Panc1 (cell line): ENCODE measurements at regions not wholly inside any gene's neighbourhood (a gene's known extent, or its start where the extent isn't known, plus 50 kb on each side); places are given as distances from the start of the nearest gene placed in this dataset.

Experiments used
- ATAC-seq: fragments of 200-7000 bp; cut with Tn5 transposase; 2 replicates; pipeline ENCODE4 v1.9.1; 2020; ENCODE audit warnings: mild to moderate bottlenecking, moderate library complexity
- BruUV-seq: library from RNA; stranded (reverse); fragments of 400-500 nt; replicated peaks from 2 replicates; lab custom pipeline; 2021; lab: Mats Ljungman, UMichigan
- CTCF ChIA-PET: fragments of 300-600 bp; sonication (Branson Sonifier 250); formaldehyde crosslinking; loops from one replicate; lab custom pipeline; 2022; ENCODE audit warnings: antibody characterized with exemption; lab: Charles Lee
- POLR2A ChIA-PET: fragments of 300-600 bp; sonication (Branson Sonifier 250); formaldehyde crosslinking; loops from one replicate; lab custom pipeline; 2022; ENCODE audit warnings: antibody characterized with exemption; lab: Charles Lee
- DNase-seq: peaks from one replicate; pipeline ENCODE4 v3.0.0-alpha.2; 2010; ENCODE audit warnings: low read depth, low spot score
- H3K27ac ChIP-seq: 2 replicates; pipeline ENCODE4 v1.5.1; 2011; ENCODE audit warnings: mild to moderate bottlenecking, low read length, inconsistent platforms
- H3K27me3 ChIP-seq: fragments of 200-500 bp; sonication (Bioruptor generic); 2 replicates; pipeline ENCODE4 v1.6.0; 2014; ENCODE audit warnings: low read length, inconsistent platforms; ENCODE audit not compliant: control insufficient read depth, insufficient read depth
- H3K36me3 ChIP-seq: fragments of 200-500 bp; sonication (Bioruptor generic); 2 replicates; pipeline ENCODE4 v1.5.1; 2014; ENCODE audit warnings: inconsistent platforms, mild to moderate bottlenecking, low read length, moderate library complexity; ENCODE audit not compliant: control insufficient read depth, insufficient read depth
- H3K4me1 ChIP-seq: 2 replicates; pipeline ENCODE4 v1.5.1; 2011; ENCODE audit warnings: inconsistent platforms, mild to moderate bottlenecking, low read length, moderate library complexity; ENCODE audit not compliant: control insufficient read depth, insufficient read depth
- H3K4me3 ChIP-seq, 2 experiments: 2 replicates each; pipeline ENCODE4 v1.5.1; 2011 to 2012; ENCODE audit warnings: low read depth in 2 of 2, low read length in 2 of 2, mild to moderate bottlenecking in 2 of 2, inconsistent platforms in 1 of 2, moderate library complexity in 1 of 2
- H3K9me3 ChIP-seq: fragments of 200-500 bp; sonication (Bioruptor generic); 2 replicates; pipeline ENCODE4 v1.5.1; 2014; ENCODE audit warnings: low read depth, mild to moderate bottlenecking, inconsistent platforms, low read length, moderate library complexity; ENCODE audit not compliant: control insufficient read depth, insufficient read depth
- CTCF ChIP-seq: fragments of 450-650 bp; IDR thresholded peaks from 2 replicates; pipeline ENCODE4 v1.5.1; 2017; ENCODE audit warnings: mild to moderate bottlenecking
- POLR2AphosphoS5 ChIP-seq: IDR thresholded peaks from 2 replicates; pipeline ENCODE4 v1.6.1; 2012; ENCODE audit warnings: mild to moderate bottlenecking, low read depth, low read length, moderate library complexity
- REST ChIP-seq, 2 experiments: IDR thresholded peaks; 2 replicates each; pipeline ENCODE4 v1.6.1; 2011 to 2012; ENCODE audit warnings: low read depth in 2 of 2, control low read depth in 1 of 2, low read length in 1 of 2, mild to moderate bottlenecking in 1 of 2, moderate library complexity in 1 of 2; ENCODE audit not compliant: insufficient read depth in 1 of 2
- SIN3A ChIP-seq: IDR thresholded peaks from 2 replicates; pipeline ENCODE4 v1.6.1; 2012; ENCODE audit warnings: low read depth, mild to moderate bottlenecking, low read length, moderate library complexity, borderline replicate concordance; ENCODE audit not compliant: insufficient read depth
- TCF7L2 ChIP-seq: IDR thresholded peaks from 2 replicates; pipeline ENCODE4 v1.6.1; 2011; ENCODE audit warnings: mild to moderate bottlenecking, low read depth, low read length, inconsistent platforms
- in situ Hi-C: cut with HindIII; loops from 2 replicates; pipeline ENCODE4 v1.10.0; 2016; ENCODE audit warnings: low sequenced_read_pairs, low pct_unique_long_range_greater_than_20kb
- intact Hi-C: fragments of 100-400 bp; cut with micrococcal nuclease; formaldehyde crosslinking; loops from one replicate; pipeline ENCODE4 v1.10.0; 2022; ENCODE audit not compliant: unreplicated experiment

GRCh38 chr11:57072640-57073039 lies 83.9 kb downstream of the OR5AK2 start:
- CTCF ChIA-PET, result no interaction called here

GRCh38 chr11:57073128-57073527 lies 84.4 kb downstream of the OR5AK2 start:
- no TSS peak for BruUV-seq
- H3K27ac ChIP-seq, result no peak overlapping the region

More at GRCh38 chr11:57072640-57073039, 83.9 kb downstream of the OR5AK2 start:
- POLR2A ChIA-PET, result no interaction called here
- TF ChIP-seq TCF7L2 (no peak), CTCF (no peak), REST (IDR thresholded peaks at IDR 0.05; ENCODE audit: insufficient read depth in 1 of 2, low read depth in 2 of 2, low read length in 1 of 2) (no peak), SIN3A (no peak), POLR2AphosphoS5 (no peak)
- no peak overlapping the region for H3K4me3 ChIP-seq
- intact Hi-C loops, result no loop called here
- H3K36me3 ChIP-seq, result no peaks in the 10 kb centered on the region
- BruUV-seq, result no TSS peak
- H3K4me1 ChIP-seq, result no peaks in the 10 kb centered on the region
- no peaks in the 10 kb centered on the region for H3K9me3 ChIP-seq
- no peak overlapping the region for H3K27ac ChIP-seq
- in situ Hi-C loops, result no loop called here
- no peaks in the 10 kb centered on the region for H3K27me3 ChIP-seq
- ATAC-seq, result peak; percentile 80; the same call in 1 of the 2 replicates
- peak; percentile 70 for DNase-seq

More at GRCh38 chr11:57073128-57073527, 84.4 kb downstream of the OR5AK2 start:
- ChIA-PET POLR2A (no interaction called here), CTCF (no interaction called here)
- in situ Hi-C loops, result no loop called here
- no peak for DNase-seq
- no peak for ATAC-seq
- Histone ChIP-seq H3K9me3 (no peaks in the 10 kb centered on the region), H3K4me1 (no peaks in the 10 kb centered on the region), H3K4me3 (no peak overlapping the region), H3K36me3 (no peaks in the 10 kb centered on the region), H3K27me3 (no peaks in the 10 kb centered on the region)
- intact Hi-C loops, result no loop called here
- no peak for TF ChIP-seq SIN3A
- no peak for TF ChIP-seq CTCF
- no peak for TF ChIP-seq REST (IDR thresholded peaks at IDR 0.05; ENCODE audit: insufficient read depth in 1 of 2, low read depth in 2 of 2, low read length in 1 of 2)
- TF ChIP-seq POLR2AphosphoS5, result no peak
- TF ChIP-seq TCF7L2, result no peak
